PC-9 (cell line): ENCODE measurements at regions not wholly inside any gene's neighbourhood (a gene's known extent, or its start where the extent isn't known, plus 50 kb on each side); places are given as distances from the start of the nearest gene placed in this dataset.
"Not testable (repeated sequence)": the region's sequence is repeated elsewhere in the genome, so short reads cannot be mapped to it uniquely, and the experiment has no call there.

Source experiments
- BruUV-seq: library from RNA; stranded (reverse); fragments of 400-500 nt; replicated peaks from 2 replicates; lab custom pipeline; 2021; lab: Mats Ljungman, UMichigan
- CTCF ChIA-PET: fragments of 300-600 bp; sonication (Branson Sonifier 250); formaldehyde crosslinking; loops from one replicate; lab custom pipeline; 2022; ENCODE audit warnings: antibody characterized with exemption; lab: Charles Lee
- POLR2A ChIA-PET: fragments of 300-600 bp; sonication (Branson Sonifier 250); formaldehyde crosslinking; loops from one replicate; lab custom pipeline; 2022; ENCODE audit warnings: antibody characterized with exemption; ENCODE audit not compliant: unreplicated experiment; lab: Charles Lee
- DNase-seq, 2 experiments: peaks; one replicate each; pipeline versions ENCODE4 v3.0.0 to v3.0.0-alpha.2; 2015 to 2022; ENCODE audit warnings: mixed read lengths in 1 of 2
- H2AFZ ChIP-seq: fragments of 200-600 bp; sonication (generic); 2 replicates; pipeline ENCODE4 v1.8.1; 2017; ENCODE audit warnings: antibody characterized with exemption
- H3F3A ChIP-seq: fragments of 200-600 bp; sonication (generic); 2 replicates; pipeline ENCODE4 v1.8.1; 2017; ENCODE audit warnings: antibody characterized with exemption, mild to moderate bottlenecking, low read depth; ENCODE audit not compliant: insufficient read depth
- H3K27ac ChIP-seq: fragments of 200-600 bp; sonication (generic); 2 replicates; pipeline ENCODE4 v1.6.1; 2016; ENCODE audit warnings: mixed run types
- H3K27me3 ChIP-seq: fragments of 200-600 bp; sonication (generic); 2 replicates; pipeline ENCODE4 v1.6.1; 2016; ENCODE audit warnings: low read depth, mixed run types; ENCODE audit not compliant: insufficient read depth
- H3K36me3 ChIP-seq: fragments of 200-600 bp; sonication (generic); 2 replicates; pipeline ENCODE4 v1.6.1; 2016; ENCODE audit warnings: low read depth, mixed run types
- H3K4me1 ChIP-seq: fragments of 200-600 bp; sonication (generic); replicated peaks from 2 replicates; pipeline ENCODE4 v1.6.1; 2016; ENCODE audit warnings: mixed run types; ENCODE audit not compliant: insufficient read depth
- H3K4me2 ChIP-seq: fragments of 200-600 bp; sonication (generic); 2 replicates; pipeline ENCODE4 v1.6.1; 2017; ENCODE audit warnings: mixed run types
- H3K4me3 ChIP-seq: fragments of 200-600 bp; sonication (generic); 2 replicates; pipeline ENCODE4 v1.6.1; 2016; ENCODE audit warnings: mixed run types
- H3K79me2 ChIP-seq: fragments of 200-600 bp; sonication (generic); 2 replicates; pipeline ENCODE4 v1.6.1; 2017; ENCODE audit warnings: low read depth, mixed run types
- H3K9me2 ChIP-seq: fragments of 200-600 bp; sonication (generic); 2 replicates; pipeline ENCODE4 v1.8.1; 2017; ENCODE audit warnings: mild to moderate bottlenecking; ENCODE audit not compliant: insufficient read depth
- H3K9me3 ChIP-seq: fragments of 200-600 bp; sonication (generic); 2 replicates; pipeline ENCODE4 v1.8.1; 2016; ENCODE audit warnings: low read depth; ENCODE audit not compliant: insufficient read depth
- H4K20me1 ChIP-seq: fragments of 200-600 bp; sonication (generic); 2 replicates; pipeline ENCODE4 v1.8.1; 2017; ENCODE audit not compliant: insufficient read depth
- intact Hi-C: fragments of 100-400 bp; cut with micrococcal nuclease; formaldehyde crosslinking; loops from one replicate; pipeline ENCODE4 v1.10.0; 2022; ENCODE audit not compliant: unreplicated experiment

DNA sequence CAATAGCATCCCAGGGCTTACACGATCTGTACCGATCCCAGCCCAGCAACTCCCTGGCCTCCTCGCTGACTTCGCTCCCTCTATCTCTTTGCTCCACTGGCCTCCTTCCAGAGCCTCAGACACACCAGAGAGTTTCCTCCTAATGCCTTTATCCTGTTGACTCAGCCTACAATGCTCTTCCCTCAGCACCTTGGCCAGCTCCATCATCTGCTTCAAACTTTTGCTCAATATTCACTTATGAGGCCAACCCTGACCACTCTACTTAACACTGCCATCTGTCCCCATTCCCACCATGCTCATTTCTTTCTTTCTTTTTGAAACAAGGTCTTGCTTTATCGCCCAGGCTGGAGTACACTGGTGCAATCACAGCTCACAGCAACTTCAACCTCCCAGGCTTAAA, 180.9 kb downstream of the CEP170 start:
- H3K36me3 ChIP-seq, H3K27me3 ChIP-seq, POLR2A ChIA-PET, H3K4me2 ChIP-seq, H3K4me1 ChIP-seq, H3K4me3 ChIP-seq, intact Hi-C loops, H2AFZ ChIP-seq, H3K27ac ChIP-seq, H4K20me1 ChIP-seq, H3F3A ChIP-seq, H3K79me2 ChIP-seq, H3K9me3 ChIP-seq, CTCF ChIA-PET, DNase-seq, BruUV-seq, H3K9me2 ChIP-seq: not testable (repeated sequence)

DNA sequence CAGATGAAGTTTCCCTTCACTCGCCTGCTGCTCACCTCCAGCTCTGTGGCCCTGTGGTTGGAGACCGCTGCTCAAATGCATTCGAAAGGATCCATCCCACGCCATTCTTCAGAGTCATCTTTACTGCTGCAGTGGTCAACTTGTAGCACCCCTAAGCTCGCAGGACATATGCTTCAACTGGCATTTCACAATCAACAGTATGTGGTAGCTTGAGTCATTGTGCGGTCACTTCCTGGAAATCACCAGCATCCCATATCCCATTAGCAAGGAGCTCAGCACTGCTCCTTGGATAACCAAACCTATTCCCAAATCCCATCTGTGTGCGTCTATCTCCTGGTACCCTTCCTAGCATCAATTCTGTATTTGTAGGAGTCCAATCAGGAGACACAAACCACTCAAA, 188.0 kb downstream of the CEP170 start:
- DNase-seq, H3K4me2 ChIP-seq, H3F3A ChIP-seq, H3K27me3 ChIP-seq, CTCF ChIA-PET, H3K9me3 ChIP-seq, BruUV-seq, H3K9me2 ChIP-seq, H3K27ac ChIP-seq, H3K4me3 ChIP-seq, H3K36me3 ChIP-seq, H3K4me1 ChIP-seq, H2AFZ ChIP-seq, intact Hi-C loops, H3K79me2 ChIP-seq, POLR2A ChIA-PET, H4K20me1 ChIP-seq: not testable (repeated sequence)

- BruUV-seq, H4K20me1 ChIP-seq, H3K36me3 ChIP-seq, intact Hi-C loops, H3K4me3 ChIP-seq, H3K4me1 ChIP-seq, H3K9me2 ChIP-seq, H3K27me3 ChIP-seq, DNase-seq, H3K4me2 ChIP-seq, H3F3A ChIP-seq, POLR2A ChIA-PET, H3K9me3 ChIP-seq, H2AFZ ChIP-seq, H3K27ac ChIP-seq, H3K79me2 ChIP-seq, CTCF ChIA-PET: not testable (repeated sequence)
Measured at GRCh38 chr1:243061965-243062364, 193.1 kb downstream of the CEP170 start.

DNA sequence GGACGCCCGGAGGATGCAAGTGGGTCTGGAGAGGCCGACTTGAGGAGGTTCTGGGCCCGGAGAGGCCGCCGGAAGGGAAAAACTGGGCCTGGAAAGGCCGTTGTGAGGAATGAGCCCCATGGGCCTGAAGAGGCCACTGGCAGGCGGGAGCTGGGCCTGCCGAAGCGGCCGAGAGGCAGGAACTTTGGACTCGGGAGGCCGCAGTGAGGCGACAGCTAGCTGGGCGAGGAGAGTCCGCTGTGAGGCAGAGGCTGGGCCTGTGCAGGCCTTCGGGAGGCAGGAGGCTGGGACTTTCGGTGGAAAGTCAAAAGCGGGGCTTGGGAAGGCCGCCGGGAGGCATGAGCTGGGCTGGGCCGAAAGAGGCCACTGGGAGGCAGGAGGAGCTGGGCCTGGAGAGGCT, 199.6 kb downstream of the CEP170 start:
- POLR2A ChIA-PET, intact Hi-C loops, H3K4me2 ChIP-seq, H3K9me2 ChIP-seq, H3K9me3 ChIP-seq, H3K36me3 ChIP-seq, H3K27ac ChIP-seq, H4K20me1 ChIP-seq, H3F3A ChIP-seq, H3K4me3 ChIP-seq, H3K4me1 ChIP-seq, H2AFZ ChIP-seq, H3K27me3 ChIP-seq, BruUV-seq, CTCF ChIA-PET, DNase-seq, H3K79me2 ChIP-seq: not testable (repeated sequence)

DNA sequence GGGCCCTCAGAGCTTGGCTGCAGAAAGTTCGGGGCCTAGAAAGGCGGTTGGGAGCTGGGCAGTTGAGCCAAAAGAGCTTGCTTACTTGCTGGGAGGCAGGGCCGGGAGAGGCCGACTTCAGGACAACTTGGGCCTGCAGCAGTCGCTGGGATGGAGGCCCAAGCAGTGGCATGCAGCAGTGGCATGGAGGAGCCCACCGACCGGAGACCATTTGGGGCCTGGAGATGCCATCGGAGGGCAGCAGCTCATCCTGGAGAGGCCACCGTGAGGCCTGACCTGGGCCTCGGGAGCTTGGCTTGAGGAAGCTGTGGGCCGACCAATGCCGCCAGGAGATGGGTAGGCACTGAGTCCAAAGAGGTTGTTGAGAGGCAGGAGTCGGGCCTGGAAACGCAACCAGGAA, 200.0 kb downstream of the CEP170 start:
- H3K4me2 ChIP-seq, H3K79me2 ChIP-seq, H3F3A ChIP-seq, H2AFZ ChIP-seq, DNase-seq, H4K20me1 ChIP-seq, BruUV-seq, intact Hi-C loops, H3K36me3 ChIP-seq, H3K27ac ChIP-seq, H3K4me3 ChIP-seq, H3K9me3 ChIP-seq, CTCF ChIA-PET, H3K9me2 ChIP-seq, POLR2A ChIA-PET, H3K27me3 ChIP-seq, H3K4me1 ChIP-seq: not testable (repeated sequence)

GRCh38 chr1:243054681-243055080, 200.4 kb downstream of the CEP170 start:
- H4K20me1 ChIP-seq, BruUV-seq, H3K36me3 ChIP-seq, POLR2A ChIA-PET, H3K27ac ChIP-seq, H2AFZ ChIP-seq, H3K4me1 ChIP-seq, DNase-seq, H3K79me2 ChIP-seq, H3K9me2 ChIP-seq, H3K9me3 ChIP-seq, H3K4me2 ChIP-seq, H3F3A ChIP-seq, CTCF ChIA-PET, intact Hi-C loops, H3K27me3 ChIP-seq, H3K4me3 ChIP-seq: not testable (repeated sequence)

- H3F3A ChIP-seq, H3K4me3 ChIP-seq, H3K4me2 ChIP-seq, H2AFZ ChIP-seq, H3K79me2 ChIP-seq, intact Hi-C loops, H3K9me3 ChIP-seq, H3K36me3 ChIP-seq, H3K27ac ChIP-seq, CTCF ChIA-PET, H3K9me2 ChIP-seq, H3K4me1 ChIP-seq, H4K20me1 ChIP-seq, BruUV-seq, DNase-seq, H3K27me3 ChIP-seq, POLR2A ChIA-PET: not testable (repeated sequence)
Measured at GRCh38 chr1:243053048-243053447, 202.0 kb downstream of the CEP170 start.

- POLR2A ChIA-PET, H3K4me1 ChIP-seq, H3K27ac ChIP-seq, H3K4me2 ChIP-seq, H3K79me2 ChIP-seq, H3K36me3 ChIP-seq, H4K20me1 ChIP-seq, CTCF ChIA-PET, H3F3A ChIP-seq, H2AFZ ChIP-seq, BruUV-seq, H3K4me3 ChIP-seq, H3K9me3 ChIP-seq, intact Hi-C loops, H3K27me3 ChIP-seq, H3K9me2 ChIP-seq, DNase-seq: not testable (repeated sequence)
Measured at GRCh38 chr1:243050613-243051012, 204.5 kb downstream of the CEP170 start.
